K562 (cell line): ENCODE measurements at regions not wholly inside any gene's neighbourhood (a gene's known extent, or its start where the extent isn't known, plus 50 kb on each side); places are given as distances from the start of the nearest gene placed in this dataset.
A peak's percentile ranks its signal among the peaks of the same experiment; 100 is the strongest.

Source experiments
- CBX1 ChIP-seq: sonication (generic); IDR thresholded peaks from 2 replicates; pipeline ENCODE4 v1.6.1; 2016; ENCODE audit warnings: antibody characterized with exemption, low read depth, mild to moderate bottlenecking
- DPF2 ChIP-seq: fragments of 450-650 bp; IDR thresholded peaks from 2 replicates; pipeline ENCODE4 v1.6.1; 2016
- PHB ChIP-seq: fragments of 250-450 bp; sonication (Bioruptor Pico); IDR thresholded peaks from 2 replicates; pipeline ENCODE4 v1.5.0; 2021
- SMARCC2 ChIP-seq: fragments of 450-650 bp; IDR thresholded peaks from 2 replicates; pipeline ENCODE4 v1.6.1; 2017; ENCODE audit warnings: antibody characterized with exemption, moderate library complexity, mild to moderate bottlenecking, low read depth
- ZNF146 ChIP-seq: IDR thresholded peaks from one replicate; pipeline ENCODE4 v1.6.1; 2018; ENCODE audit warnings: missing compliant biosample characterization; ENCODE audit not compliant: unreplicated experiment
- TF ChIP-seq, protein P1 (sequence below): sonication (generic); formaldehyde crosslinking; IDR thresholded peaks from 2 replicates; pipeline ENCODE4 v1.8.0; 2022; ENCODE audit warnings: mild to moderate bottlenecking, missing genetic modification reagents, borderline replicate concordance
- TF ChIP-seq, protein P2 (sequence below): fragments of 450-650 bp; formaldehyde crosslinking; IDR thresholded peaks from 2 replicates; pipeline ENCODE4 v1.4.0; 2020; ENCODE audit warnings: mild to moderate bottlenecking, mixed read lengths
- TF ChIP-seq, protein P3 (sequence below): fragments of 250-450 bp; sonication (Bioruptor Pico); IDR thresholded peaks from 2 replicates; pipeline ENCODE4 v1.8.0; 2021; ENCODE audit warnings: moderate library complexity, mild to moderate bottlenecking, inconsistent platforms
- TF ChIP-seq, protein P4 (sequence below): IDR thresholded peaks from 2 replicates; pipeline ENCODE4 v1.6.1; 2014; ENCODE audit warnings: antibody characterized with exemption

DNA sequence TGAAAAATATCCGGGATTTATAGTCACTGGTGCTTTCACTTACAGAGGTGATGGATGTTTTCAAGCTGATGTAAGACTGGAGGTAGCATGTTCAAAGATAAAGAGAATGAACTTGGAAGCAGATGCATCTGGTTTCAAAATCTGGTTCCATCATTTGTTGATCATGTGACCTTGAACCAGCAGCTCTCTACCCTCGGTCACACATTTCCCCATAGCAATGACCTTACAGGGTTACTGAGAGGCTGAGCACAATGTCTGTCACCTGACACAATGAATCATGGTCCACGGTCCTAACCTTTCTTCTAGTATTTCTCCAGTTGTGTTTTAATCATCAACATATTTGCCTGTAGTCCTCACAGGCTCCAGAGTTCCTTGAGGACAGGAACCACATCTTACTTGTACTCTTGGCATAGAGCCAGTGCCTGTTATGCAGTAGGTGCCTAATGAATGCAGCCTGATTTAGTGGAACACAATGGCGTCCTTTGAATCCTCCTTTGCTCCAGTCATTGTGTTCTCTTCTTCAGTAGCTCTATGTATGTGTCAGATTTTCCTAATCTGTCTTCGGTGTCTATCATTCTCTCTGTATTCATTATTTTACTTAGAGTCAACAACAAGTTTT is 667.3 kb downstream of the PTPRU start (continued):
- no peak for TF ChIP-seq SMARCC2
- TF ChIP-seq, protein P1, sequence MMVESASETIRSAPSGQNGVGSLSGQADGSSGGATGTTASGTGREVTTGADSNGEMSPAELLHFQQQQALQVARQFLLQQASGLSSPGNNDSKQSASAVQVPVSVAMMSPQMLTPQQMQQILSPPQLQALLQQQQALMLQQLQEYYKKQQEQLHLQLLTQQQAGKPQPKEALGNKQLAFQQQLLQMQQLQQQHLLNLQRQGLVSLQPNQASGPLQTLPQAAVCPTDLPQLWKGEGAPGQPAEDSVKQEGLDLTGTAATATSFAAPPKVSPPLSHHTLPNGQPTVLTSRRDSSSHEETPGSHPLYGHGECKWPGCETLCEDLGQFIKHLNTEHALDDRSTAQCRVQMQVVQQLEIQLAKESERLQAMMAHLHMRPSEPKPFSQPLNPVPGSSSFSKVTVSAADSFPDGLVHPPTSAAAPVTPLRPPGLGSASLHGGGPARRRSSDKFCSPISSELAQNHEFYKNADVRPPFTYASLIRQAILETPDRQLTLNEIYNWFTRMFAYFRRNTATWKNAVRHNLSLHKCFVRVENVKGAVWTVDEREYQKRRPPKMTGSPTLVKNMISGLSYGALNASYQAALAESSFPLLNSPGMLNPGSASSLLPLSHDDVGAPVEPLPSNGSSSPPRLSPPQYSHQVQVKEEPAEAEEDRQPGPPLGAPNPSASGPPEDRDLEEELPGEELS (CRISPR knock-in tag), result no peak
- TF ChIP-seq, protein P2, sequence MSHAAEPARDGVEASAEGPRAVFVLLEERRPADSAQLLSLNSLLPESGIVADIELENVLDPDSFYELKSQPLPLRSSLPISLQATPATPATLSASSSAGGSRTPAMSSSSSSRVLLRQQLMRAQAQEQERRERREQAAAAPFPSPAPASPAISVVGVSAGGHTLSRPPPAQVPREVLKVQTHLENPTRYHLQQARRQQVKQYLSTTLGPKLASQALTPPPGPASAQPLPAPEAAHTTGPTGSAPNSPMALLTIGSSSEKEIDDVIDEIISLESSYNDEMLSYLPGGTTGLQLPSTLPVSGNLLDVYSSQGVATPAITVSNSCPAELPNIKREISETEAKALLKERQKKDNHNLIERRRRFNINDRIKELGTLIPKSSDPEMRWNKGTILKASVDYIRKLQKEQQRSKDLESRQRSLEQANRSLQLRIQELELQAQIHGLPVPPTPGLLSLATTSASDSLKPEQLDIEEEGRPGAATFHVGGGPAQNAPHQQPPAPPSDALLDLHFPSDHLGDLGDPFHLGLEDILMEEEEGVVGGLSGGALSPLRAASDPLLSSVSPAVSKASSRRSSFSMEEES (CRISPR knock-in tag), result peak; percentile 81
- TF ChIP-seq CBX1, result no peak
- no peak for TF ChIP-seq DPF2
- TF ChIP-seq, protein P3, sequence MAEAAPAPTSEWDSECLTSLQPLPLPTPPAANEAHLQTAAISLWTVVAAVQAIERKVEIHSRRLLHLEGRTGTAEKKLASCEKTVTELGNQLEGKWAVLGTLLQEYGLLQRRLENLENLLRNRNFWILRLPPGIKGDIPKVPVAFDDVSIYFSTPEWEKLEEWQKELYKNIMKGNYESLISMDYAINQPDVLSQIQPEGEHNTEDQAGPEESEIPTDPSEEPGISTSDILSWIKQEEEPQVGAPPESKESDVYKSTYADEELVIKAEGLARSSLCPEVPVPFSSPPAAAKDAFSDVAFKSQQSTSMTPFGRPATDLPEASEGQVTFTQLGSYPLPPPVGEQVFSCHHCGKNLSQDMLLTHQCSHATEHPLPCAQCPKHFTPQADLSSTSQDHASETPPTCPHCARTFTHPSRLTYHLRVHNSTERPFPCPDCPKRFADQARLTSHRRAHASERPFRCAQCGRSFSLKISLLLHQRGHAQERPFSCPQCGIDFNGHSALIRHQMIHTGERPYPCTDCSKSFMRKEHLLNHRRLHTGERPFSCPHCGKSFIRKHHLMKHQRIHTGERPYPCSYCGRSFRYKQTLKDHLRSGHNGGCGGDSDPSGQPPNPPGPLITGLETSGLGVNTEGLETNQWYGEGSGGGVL (CRISPR knock-in tag), result no peak
- no peak for TF ChIP-seq ZNF146
- TF ChIP-seq, protein P4, sequence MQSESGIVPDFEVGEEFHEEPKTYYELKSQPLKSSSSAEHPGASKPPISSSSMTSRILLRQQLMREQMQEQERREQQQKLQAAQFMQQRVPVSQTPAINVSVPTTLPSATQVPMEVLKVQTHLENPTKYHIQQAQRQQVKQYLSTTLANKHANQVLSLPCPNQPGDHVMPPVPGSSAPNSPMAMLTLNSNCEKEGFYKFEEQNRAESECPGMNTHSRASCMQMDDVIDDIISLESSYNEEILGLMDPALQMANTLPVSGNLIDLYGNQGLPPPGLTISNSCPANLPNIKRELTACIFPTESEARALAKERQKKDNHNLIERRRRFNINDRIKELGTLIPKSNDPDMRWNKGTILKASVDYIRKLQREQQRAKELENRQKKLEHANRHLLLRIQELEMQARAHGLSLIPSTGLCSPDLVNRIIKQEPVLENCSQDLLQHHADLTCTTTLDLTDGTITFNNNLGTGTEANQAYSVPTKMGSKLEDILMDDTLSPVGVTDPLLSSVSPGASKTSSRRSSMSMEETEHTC, result no peak
- no peak for TF ChIP-seq PHB (CRISPR knock-in tag)
